ENCODE measurements at regions not wholly inside any gene's neighbourhood (a gene's known extent, or its start where the extent isn't known, plus 50 kb on each side); places are given as distances from the start of the nearest gene placed in this dataset.

GRCh38 chr6:120614723-120615122, 719.6 kb downstream of the TBC1D32 start:
- WGBS, 2 experiments (ENCODE audit: extremely low coverage in 2 of 2, insufficient read length in 1 of 2), result no CpG with 5 or more reads among the region's 2 CpGs
- POLR2A ChIA-PET (ENCODE audit: unreplicated experiment), result no interaction called here
- BruUV-seq (replicated peaks), result no TSS peak

More at GRCh38 chr6:120614723-120615122, 719.6 kb downstream of the TBC1D32 start:
- Histone ChIP-seq H4K5ac (ENCODE audit: low read depth, low read length) (no peak overlapping the region), H2BK5ac (ENCODE audit: low read depth, low read length, poor library complexity, severe bottlenecking) (no peak overlapping the region), H3K4me1 (ENCODE audit: control insufficient read depth, insufficient read depth, low read length) (no peaks in the 10 kb centered on the region), H4K8ac (ENCODE audit: low read depth in 2 of 2, low read length in 2 of 2) (no peak overlapping the region), H3K27me3 (ENCODE audit: control insufficient read depth, insufficient read depth, low read length) (no peaks in the 10 kb centered on the region), H4K20me1 (ENCODE audit: insufficient read depth, low read length) (no peaks in the 10 kb centered on the region), H2BK15ac (ENCODE audit: low read depth, low read length) (no peak overlapping the region), H2BK20ac (ENCODE audit: low read depth, low read length) (no peak overlapping the region), H2AK5ac (ENCODE audit: low read depth, low read length) (no peak overlapping the region), H4K91ac (ENCODE audit: insufficient read depth, low read depth, low read length) (no peak overlapping the region), H2AK9ac (replicated peaks; ENCODE audit: low read depth, low read length, poor library complexity) (no peak overlapping the region), H3K9me3 (ENCODE audit: control insufficient read depth, insufficient read depth, low read length) (peaks cover 6% of the 10 kb centered on the region; the same call in 1 of the 2 replicates), H3K23ac (ENCODE audit: low read depth, low read length) (no peak overlapping the region), H3K9me1 (ENCODE audit: insufficient read depth, low read length) (no peaks in the 10 kb centered on the region), H3K27ac (ENCODE audit: insufficient read depth, low read length) (no peak overlapping the region), H3K4me2 (ENCODE audit: low read depth, low read length) (no peak overlapping the region), H3K9ac (ENCODE audit: low read depth, low read length) (no peak overlapping the region), H3K4me3 (ENCODE audit: insufficient read depth, low read depth, low read length) (no peak overlapping the region), H3K18ac (ENCODE audit: low read depth, low read length) (no peak overlapping the region), H2AFZ (replicated peaks; ENCODE audit: low read length, poor library complexity) (no peak overlapping the region), H2BK120ac (ENCODE audit: low read depth, low read length) (no peak overlapping the region), H3K79me1 (ENCODE audit: low read depth in 1 of 2, low read length in 2 of 2) (no peaks in the 10 kb centered on the region), H3K36me3 (ENCODE audit: control insufficient read depth, insufficient read depth, low read length) (no peaks in the 10 kb centered on the region), H3K14ac (replicated peaks; ENCODE audit: low read depth, low read length) (no peak overlapping the region), H3K4ac (ENCODE audit: low read depth, low read length) (no peak overlapping the region), H3K56ac (ENCODE audit: extremely low read depth, insufficient read depth, low read length) (no peak overlapping the region)
- CTCF ChIA-PET, result no interaction called here
- in situ Hi-C loops (cut with MboI; ENCODE audit: low sequenced_read_pairs) (no loop called here), intact Hi-C loops (cut with micrococcal nuclease) (no loop called here), dilution Hi-C loops (cut with HindIII; ENCODE audit: low sequenced_read_pairs, unreplicated experiment) (no loop called here)
- DNase-seq, result no peak
- no peak for ATAC-seq (ENCODE audit: low read depth)
- TF ChIP-seq BHLHE40 (IDR thresholded peaks at IDR 0.05; ENCODE audit: low read depth, low read length) (no peak), MXI1 (IDR thresholded peaks at IDR 0.05; ENCODE audit: borderline replicate concordance, low read depth, low read length) (no peak), NFE2L2 (IDR thresholded peaks at IDR 0.05; ENCODE audit: low read depth, low read length) (no peak), RFX5 (IDR thresholded peaks at IDR 0.05; ENCODE audit: low read depth, low read length) (no peak), RAD21 (IDR thresholded peaks at IDR 0.05; ENCODE audit: low read length) (no peak)

All from IMR-90 (cell line).